Right lobe of liver (tissue), 4 donors: ENCODE measurements at regions not wholly inside any gene's neighbourhood (a gene's known extent, or its start where the extent isn't known, plus 50 kb on each side); places are given as distances from the start of the nearest gene placed in this dataset.

Experiments used
- CTCF ChIP-seq, 4 donors: fragments of 200-600 bp in 3 of 4; fragments of 450-650 bp in 1 of 4; IDR thresholded peaks; one replicate each; pipeline versions ENCODE4 v1.5.1 to v1.8.0; 2016 to 2022; ENCODE audit warnings: antibody characterized with exemption in 4 of 4, mild to moderate bottlenecking in 2 of 4
- POLR2A ChIP-seq: fragments of 450-650 bp; IDR thresholded peaks from one replicate; pipeline ENCODE4 v1.6.1; 2017; ENCODE audit warnings: antibody characterized with exemption, mild to moderate bottlenecking
- donor health status: DM: no; HTN: no; CAD: no.
- donor health status: DM: no; HTN: no; CAD: no.
- donor health status: DM: no; HTN: yes; CAD: no.

- no peak for TF ChIP-seq CTCF (IDR thresholded peaks at IDR 0.05)
- TF ChIP-seq POLR2A, result no peak
These were observed 68.2 kb downstream of the HMHB1 start for GRCh38 chr5:143880178-143880577.
